GM18508 (cell line): ENCODE measurements at regions not wholly inside any gene's neighbourhood (a gene's known extent, or its start where the extent isn't known, plus 50 kb on each side); places are given as distances from the start of the nearest gene placed in this dataset.

ENCODE experiments used
- ATAC-seq: cut with Tn5 transposase; IDR thresholded peaks from one replicate; pipeline ENCODE4 v1.9.1; 2021; ENCODE audit warnings: moderate number of reproducible peaks; ENCODE audit not compliant: insufficient read depth, unreplicated experiment

GRCh38 chr2:34112161-34112560, 513.1 kb upstream of the FAM98A start:
- ATAC-seq = no peak

- ATAC-seq = no peak
Measured at GRCh38 chr2:34110392-34110791, 511.3 kb upstream of the FAM98A start.

GRCh38 chr2:34107811-34108210, 508.7 kb upstream of the FAM98A start:
- ATAC-seq = no peak

GRCh38 chr2:34105006-34105767, 506.1 kb upstream of the FAM98A start:
- ATAC-seq = no peak

- ATAC-seq = no peak
Measured at GRCh38 chr2:34104601-34105000, 505.5 kb upstream of the FAM98A start.

- ATAC-seq = no peak
Measured at GRCh38 chr2:34103437-34103836, 504.3 kb upstream of the FAM98A start.

GRCh38 chr2:34102339-34102738, 503.2 kb upstream of the FAM98A start:
- no peak for ATAC-seq

- no peak for ATAC-seq
Measured at GRCh38 chr2:34099377-34099776, 500.3 kb upstream of the FAM98A start.

GRCh38 chr2:34098256-34098655, 499.2 kb upstream of the FAM98A start:
- no peak for ATAC-seq

GRCh38 chr2:34096562-34097171, 497.6 kb upstream of the FAM98A start:
- ATAC-seq = peak; percentile 81

GRCh38 chr2:34093790-34094189, 494.7 kb upstream of the FAM98A start:
- no peak for ATAC-seq

GRCh38 chr2:34070196-34070595, 471.1 kb upstream of the FAM98A start:
- no peak for ATAC-seq

GRCh38 chr2:34069604-34070003, 470.5 kb upstream of the FAM98A start:
- ATAC-seq = no peak

GRCh38 chr2:34050413-34050812, 451.3 kb upstream of the FAM98A start:
- ATAC-seq = no peak

GRCh38 chr2:34045101-34045655, 446.1 kb upstream of the FAM98A start:
- ATAC-seq = no peak

GRCh38 chr2:34037886-34038285, 438.8 kb upstream of the FAM98A start:
- no peak for ATAC-seq

GRCh38 chr2:34037157-34037556, 438.1 kb upstream of the FAM98A start:
- ATAC-seq = no peak

- ATAC-seq = no peak
Measured at GRCh38 chr2:34031097-34031496, 432.0 kb upstream of the FAM98A start.

GRCh38 chr2:34030273-34030672, 431.2 kb upstream of the FAM98A start:
- ATAC-seq = no peak

GRCh38 chr2:34029073-34029472, 430.0 kb upstream of the FAM98A start:
- ATAC-seq = no peak

GRCh38 chr2:34025196-34025595, 426.1 kb upstream of the FAM98A start:
- ATAC-seq = no peak
